DND-41 (cell line): ENCODE measurements at regions not wholly inside any gene's neighbourhood (a gene's known extent, or its start where the extent isn't known, plus 50 kb on each side); places are given as distances from the start of the nearest gene placed in this dataset.

Experiments
- EZH2 ChIP-seq: IDR thresholded peaks from 3 replicates; pipeline ENCODE4 v1.6.1; 2012; ENCODE audit warnings: borderline replicate concordance, low read depth, mild to moderate bottlenecking, moderate library complexity, low read length, inconsistent platforms; ENCODE audit not compliant: severe bottlenecking
- TF ChIP-seq, protein P1 (sequence below): IDR thresholded peaks from 2 replicates; pipeline ENCODE4 v1.5.1; 2012; ENCODE audit warnings: borderline replicate concordance, low read length, moderate library complexity, mild to moderate bottlenecking; ENCODE audit not compliant: poor library complexity, severe bottlenecking; ENCODE audit errors: extremely low read depth

- no peak for TF ChIP-seq EZH2
- TF ChIP-seq, protein P1, sequence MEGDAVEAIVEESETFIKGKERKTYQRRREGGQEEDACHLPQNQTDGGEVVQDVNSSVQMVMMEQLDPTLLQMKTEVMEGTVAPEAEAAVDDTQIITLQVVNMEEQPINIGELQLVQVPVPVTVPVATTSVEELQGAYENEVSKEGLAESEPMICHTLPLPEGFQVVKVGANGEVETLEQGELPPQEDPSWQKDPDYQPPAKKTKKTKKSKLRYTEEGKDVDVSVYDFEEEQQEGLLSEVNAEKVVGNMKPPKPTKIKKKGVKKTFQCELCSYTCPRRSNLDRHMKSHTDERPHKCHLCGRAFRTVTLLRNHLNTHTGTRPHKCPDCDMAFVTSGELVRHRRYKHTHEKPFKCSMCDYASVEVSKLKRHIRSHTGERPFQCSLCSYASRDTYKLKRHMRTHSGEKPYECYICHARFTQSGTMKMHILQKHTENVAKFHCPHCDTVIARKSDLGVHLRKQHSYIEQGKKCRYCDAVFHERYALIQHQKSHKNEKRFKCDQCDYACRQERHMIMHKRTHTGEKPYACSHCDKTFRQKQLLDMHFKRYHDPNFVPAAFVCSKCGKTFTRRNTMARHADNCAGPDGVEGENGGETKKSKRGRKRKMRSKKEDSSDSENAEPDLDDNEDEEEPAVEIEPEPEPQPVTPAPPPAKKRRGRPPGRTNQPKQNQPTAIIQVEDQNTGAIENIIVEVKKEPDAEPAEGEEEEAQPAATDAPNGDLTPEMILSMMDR = no peak
Observed at GRCh38 chr9:107789001-107789700, 299.6 kb upstream of the KLF4 start.
